ENCODE measurements at regions not wholly inside any gene's neighbourhood (a gene's known extent, or its start where the extent isn't known, plus 50 kb on each side); places are given as distances from the start of the nearest gene placed in this dataset.

DNA sequence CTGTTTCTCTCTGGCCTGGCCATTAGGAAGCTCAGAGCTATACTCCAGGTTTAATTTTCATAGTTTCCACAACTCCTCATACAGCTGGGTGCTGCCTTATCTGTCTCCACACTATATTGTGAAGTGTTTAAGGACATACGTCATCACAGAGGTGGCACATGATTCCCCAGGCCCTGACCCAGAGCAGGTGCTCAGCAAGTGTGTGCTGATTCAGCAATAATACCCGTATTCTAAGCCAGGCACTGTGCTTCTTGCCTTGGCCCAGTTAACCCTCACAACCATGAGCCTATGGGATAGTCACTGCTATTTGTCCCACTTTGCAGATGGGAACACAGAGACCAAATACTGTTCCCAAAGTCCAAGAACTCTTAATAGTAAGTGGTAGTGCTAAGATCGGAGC, 93.5 kb upstream of the SMIM23 start:
- Histone ChIP-seq H4K20me1 (ENCODE audit: low read depth) (no peaks in the 10 kb centered on the region), H3K27ac (no peak overlapping the region), H3F3A (ENCODE audit: low read depth) (no peaks in the 10 kb centered on the region), H3K79me2 (ENCODE audit: low read depth) (no peaks in the 10 kb centered on the region), H3K4me3 (no peak overlapping the region), H3K9me3 (ENCODE audit: low read depth) (no peaks in the 10 kb centered on the region), H2AFZ (replicated peaks) (no peak overlapping the region), H3K4me2 (no peak overlapping the region), H3K9ac (no peak overlapping the region), H3K4me1 (peaks cover 8% of the 10 kb centered on the region), H3K27me3 (no peaks in the 10 kb centered on the region), H3K36me3 (no peaks in the 10 kb centered on the region)
- Mint-ChIP-seq H3K4me3 (no peak overlapping the region), H3K27ac (no peak overlapping the region), H3K27me3 (ENCODE audit: insufficient read depth, low read depth) (peaks cover 8% of the 10 kb centered on the region), H3K36me3 (no peaks in the 10 kb centered on the region), H3K4me1 (peaks cover 11% of the 10 kb centered on the region), H3K9me3 (no peaks in the 10 kb centered on the region)
- no peak for DNase-seq (ENCODE audit: low spot score)
- TF ChIP-seq, protein P1, sequence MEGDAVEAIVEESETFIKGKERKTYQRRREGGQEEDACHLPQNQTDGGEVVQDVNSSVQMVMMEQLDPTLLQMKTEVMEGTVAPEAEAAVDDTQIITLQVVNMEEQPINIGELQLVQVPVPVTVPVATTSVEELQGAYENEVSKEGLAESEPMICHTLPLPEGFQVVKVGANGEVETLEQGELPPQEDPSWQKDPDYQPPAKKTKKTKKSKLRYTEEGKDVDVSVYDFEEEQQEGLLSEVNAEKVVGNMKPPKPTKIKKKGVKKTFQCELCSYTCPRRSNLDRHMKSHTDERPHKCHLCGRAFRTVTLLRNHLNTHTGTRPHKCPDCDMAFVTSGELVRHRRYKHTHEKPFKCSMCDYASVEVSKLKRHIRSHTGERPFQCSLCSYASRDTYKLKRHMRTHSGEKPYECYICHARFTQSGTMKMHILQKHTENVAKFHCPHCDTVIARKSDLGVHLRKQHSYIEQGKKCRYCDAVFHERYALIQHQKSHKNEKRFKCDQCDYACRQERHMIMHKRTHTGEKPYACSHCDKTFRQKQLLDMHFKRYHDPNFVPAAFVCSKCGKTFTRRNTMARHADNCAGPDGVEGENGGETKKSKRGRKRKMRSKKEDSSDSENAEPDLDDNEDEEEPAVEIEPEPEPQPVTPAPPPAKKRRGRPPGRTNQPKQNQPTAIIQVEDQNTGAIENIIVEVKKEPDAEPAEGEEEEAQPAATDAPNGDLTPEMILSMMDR (IDR thresholded peaks at IDR 0.05): no peak
- TF ChIP-seq EZH2 (IDR thresholded peaks at IDR 0.05) (no peak), EZH2phosphoT487 (IDR thresholded peaks at IDR 0.05) (no peak)

DNA sequence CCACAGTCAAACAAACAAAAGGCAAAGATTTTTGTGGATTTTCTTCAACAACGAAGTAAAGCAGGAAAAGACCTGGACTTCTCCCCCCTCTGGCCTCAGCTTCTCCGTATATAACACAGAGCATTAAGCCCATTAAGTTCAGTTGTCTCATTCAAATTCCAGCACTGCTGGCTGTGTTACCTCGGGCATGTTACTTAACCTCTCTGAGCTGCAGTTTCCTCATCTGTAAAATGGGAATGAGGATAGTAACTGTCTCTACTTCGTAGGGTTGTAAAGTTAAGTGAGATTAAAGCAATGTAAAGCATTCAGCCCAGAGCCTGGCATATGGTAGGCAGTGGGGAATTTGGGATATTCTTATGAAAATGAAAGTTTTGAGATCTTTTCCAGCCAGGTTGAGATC, 92.7 kb upstream of the SMIM23 start:
- no peaks in the 10 kb centered on the region for H3K36me3 ChIP-seq
- no peak overlapping the region for H3K27ac ChIP-seq
- Mint-ChIP-seq H3K27ac (no peak overlapping the region), H3K27me3 (ENCODE audit: insufficient read depth, low read depth) (peaks cover 7% of the 10 kb centered on the region), H3K4me3 (no peak overlapping the region), H3K9me3 (no peaks in the 10 kb centered on the region), H3K36me3 (no peaks in the 10 kb centered on the region), H3K4me1 (peaks cover 11% of the 10 kb centered on the region)
- H3K27me3 ChIP-seq: no peaks in the 10 kb centered on the region
- H3K4me3 ChIP-seq: no peak overlapping the region
- no peak for TF ChIP-seq EZH2 (IDR thresholded peaks at IDR 0.05)
- TF ChIP-seq, protein P1 (IDR thresholded peaks at IDR 0.05): no peak
- TF ChIP-seq EZH2phosphoT487 (IDR thresholded peaks at IDR 0.05): no peak
- peaks cover 8% of the 10 kb centered on the region for H3K4me1 ChIP-seq
- no peak for DNase-seq (ENCODE audit: low spot score)
- no peaks in the 10 kb centered on the region for H3K9me3 ChIP-seq (ENCODE audit: low read depth)
- no peak overlapping the region for H3K9ac ChIP-seq
- H2AFZ ChIP-seq (replicated peaks): no peak overlapping the region
- H3K4me2 ChIP-seq: no peak overlapping the region
- no peaks in the 10 kb centered on the region for H3F3A ChIP-seq (ENCODE audit: low read depth)
- no peaks in the 10 kb centered on the region for H3K79me2 ChIP-seq (ENCODE audit: low read depth)
- no peaks in the 10 kb centered on the region for H4K20me1 ChIP-seq (ENCODE audit: low read depth)

DNA sequence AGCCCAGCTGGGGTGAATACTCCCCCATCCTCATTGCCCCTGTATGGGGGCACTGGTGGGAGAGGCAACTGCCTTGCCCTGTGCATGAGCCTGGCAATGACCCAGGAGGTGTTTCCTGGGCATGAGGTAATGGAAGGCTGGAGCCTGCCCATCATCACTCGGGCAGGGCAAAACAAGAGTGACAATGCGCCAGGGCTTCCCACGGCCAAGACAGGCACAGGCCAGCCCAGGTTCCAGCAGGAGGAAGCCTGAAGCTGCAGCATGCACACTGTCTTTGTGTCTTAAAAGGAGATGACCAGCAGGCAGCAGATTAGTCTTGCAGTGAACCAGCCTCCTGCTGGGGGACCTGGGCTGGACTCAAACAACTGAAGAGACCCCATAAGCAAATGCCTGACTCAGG, 92.2 kb upstream of the SMIM23 start:
- Histone ChIP-seq H2AFZ (replicated peaks) (no peak overlapping the region), H3K27me3 (no peaks in the 10 kb centered on the region), H3K9me3 (ENCODE audit: low read depth) (no peaks in the 10 kb centered on the region), H3F3A (ENCODE audit: low read depth) (no peaks in the 10 kb centered on the region), H3K4me2 (peak overlapping the region; percentile 49), H3K27ac (no peak overlapping the region), H3K79me2 (ENCODE audit: low read depth) (no peaks in the 10 kb centered on the region), H3K9ac (no peak overlapping the region), H3K4me1 (peaks cover 8% of the 10 kb centered on the region), H3K36me3 (no peaks in the 10 kb centered on the region), H4K20me1 (ENCODE audit: low read depth) (no peaks in the 10 kb centered on the region), H3K4me3 (no peak overlapping the region)
- no peak for TF ChIP-seq EZH2phosphoT487 (IDR thresholded peaks at IDR 0.05)
- TF ChIP-seq, protein P1 (IDR thresholded peaks at IDR 0.05): no peak
- TF ChIP-seq EZH2 (IDR thresholded peaks at IDR 0.05): no peak
- H3K4me1 Mint-ChIP-seq: peaks cover 11% of the 10 kb centered on the region
- no peaks in the 10 kb centered on the region for H3K9me3 Mint-ChIP-seq
- no peak overlapping the region for H3K4me3 Mint-ChIP-seq
- peaks cover 7% of the 10 kb centered on the region for H3K27me3 Mint-ChIP-seq (ENCODE audit: insufficient read depth, low read depth)
- peak overlapping the region; percentile 3 for H3K27ac Mint-ChIP-seq
- DNase-seq (ENCODE audit: low spot score): peak; percentile 46
- H3K36me3 Mint-ChIP-seq: no peaks in the 10 kb centered on the region

All from neural progenitor cell (in vitro differentiated cells).